Esophagus muscularis mucosa (tissue), 4 donors: ENCODE measurements at regions not wholly inside any gene's neighbourhood (a gene's known extent, or its start where the extent isn't known, plus 50 kb on each side); places are given as distances from the start of the nearest gene placed in this dataset.

ENCODE experiments used
- DNase-seq: peaks from one replicate; pipeline ENCODE4 v3.0.0-alpha.2; 2017; ENCODE audit errors: extremely low spot score
- H3K27ac ChIP-seq, 4 donors: fragments of 200-600 bp; sonication (generic); replicated peaks in 1 of 4; 1 replicate in 3 of 4; 2 replicates in 1 of 4; pipeline ENCODE4 v1.5.1; 2016 to 2019; ENCODE audit warnings: mild to moderate bottlenecking in 1 of 4
- H3K27me3 ChIP-seq, 4 donors: fragments of 200-600 bp; sonication (generic); one replicate each; pipeline versions ENCODE4 v1.5.1 to v1.6.0; 2016 to 2019
- H3K36me3 ChIP-seq, 4 donors: fragments of 200-600 bp; sonication (generic); one replicate each; pipeline ENCODE4 v1.5.1; 2016 to 2019
- H3K4me1 ChIP-seq, 4 donors: fragments of 200-600 bp; sonication (generic); one replicate each; pipeline ENCODE4 v1.5.1; 2016 to 2019
- H3K4me3 ChIP-seq, 4 donors: fragments of 200-600 bp; sonication (generic); 1 replicate in 2 of 4; 2 replicates in 2 of 4; pipeline ENCODE4 v1.5.1; 2016 to 2019; ENCODE audit warnings: mild to moderate bottlenecking in 4 of 4, moderate library complexity in 1 of 4
- H3K9me3 ChIP-seq, 4 donors: fragments of 200-600 bp; sonication (generic); 1 replicate in 3 of 4; 2 replicates in 1 of 4; pipeline ENCODE4 v1.5.1; 2016 to 2019
- CTCF ChIP-seq, 3 experiments: fragments of 200-600 bp in 2 of 3; fragments of 450-650 bp in 1 of 3; sonication (generic) in 2 of 3; IDR thresholded peaks; one replicate each; pipeline ENCODE4 v1.5.1; 2017 to 2019; ENCODE audit warnings: antibody characterized with exemption in 3 of 3, mild to moderate bottlenecking in 2 of 3, moderate library complexity in 1 of 3
- EP300 ChIP-seq: sonication (generic); formaldehyde crosslinking; IDR thresholded peaks from one replicate; pipeline ENCODE4 v1.6.1; 2017; ENCODE audit warnings: antibody characterized with exemption
- POLR2A ChIP-seq: fragments of 450-650 bp; IDR thresholded peaks from one replicate; pipeline ENCODE4 v1.6.1; 2017; ENCODE audit warnings: antibody characterized with exemption, moderate library complexity, mild to moderate bottlenecking, low read depth
- POLR2AphosphoS5 ChIP-seq, 2 donors: sonication (generic); formaldehyde crosslinking; IDR thresholded peaks; one replicate each; pipeline ENCODE4 v1.6.1; 2017; ENCODE audit warnings: antibody characterized with exemption in 2 of 2
- WGBS: methylation state at CpG from one replicate; pipeline ENCODE4 v1.1.5; 2018; 5-methylcytosine and 5-hydroxymethylcytosine counted together
- intact Hi-C: fragments of 100-400 bp; cut with DNase I; formaldehyde crosslinking; loops from one replicate; pipeline ENCODE4 v1.15.1; 2023

GRCh38 chr6:40124924-40125323 is 190.7 kb upstream of the MOCS1 start:
- Histone ChIP-seq H3K36me3 (no peaks in the 10 kb centered on the region), H3K4me3 (no peak overlapping the region), H3K4me1 (no peaks in the 10 kb centered on the region), H3K9me3 (no peaks in the 10 kb centered on the region), H3K27ac (no peak overlapping the region), H3K27me3 (no peaks in the 10 kb centered on the region)
- WGBS, result 78% methylated on average over 4 of the region's 4 CpGs
- DNase-seq, result no peak
- intact Hi-C loops, result no loop called here
- TF ChIP-seq POLR2A (no peak), EP300 (no peak), POLR2AphosphoS5 (IDR thresholded peaks at IDR 0.05) (no peak), CTCF (IDR thresholded peaks at IDR 0.05) (no peak)

DNA sequence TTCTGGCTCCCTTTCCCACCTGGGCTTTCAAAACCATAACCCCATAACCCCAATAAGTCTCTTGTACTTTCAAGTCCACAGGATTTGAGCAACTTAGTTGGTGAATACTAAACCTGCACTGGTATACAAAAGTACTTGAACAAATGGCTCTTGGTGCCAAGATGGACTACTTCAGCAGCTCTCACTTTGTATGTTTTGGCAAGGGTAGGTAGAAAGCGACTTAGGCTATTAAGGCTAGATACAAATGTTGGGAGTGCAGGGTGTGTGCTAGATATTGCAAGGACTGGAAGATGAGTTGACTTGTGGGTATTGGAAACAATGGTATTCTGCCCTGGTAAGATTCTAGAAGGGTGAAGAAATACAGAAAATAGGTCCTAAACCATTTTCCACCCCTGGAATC is 182.6 kb upstream of the MOCS1 start:
- Histone ChIP-seq H3K4me1 (no peaks in the 10 kb centered on the region), H3K4me3 (no peak overlapping the region), H3K9me3 (no peaks in the 10 kb centered on the region), H3K27me3 (no peaks in the 10 kb centered on the region), H3K36me3 (no peaks in the 10 kb centered on the region), H3K27ac (no peak overlapping the region)
- WGBS, result 0% methylated on average over 1 of the region's 1 CpG
- no peak for DNase-seq
- intact Hi-C loops, result no loop called here
- TF ChIP-seq CTCF (IDR thresholded peaks at IDR 0.05) (no peak), POLR2A (no peak), EP300 (no peak), POLR2AphosphoS5 (IDR thresholded peaks at IDR 0.05) (no peak)

DNA sequence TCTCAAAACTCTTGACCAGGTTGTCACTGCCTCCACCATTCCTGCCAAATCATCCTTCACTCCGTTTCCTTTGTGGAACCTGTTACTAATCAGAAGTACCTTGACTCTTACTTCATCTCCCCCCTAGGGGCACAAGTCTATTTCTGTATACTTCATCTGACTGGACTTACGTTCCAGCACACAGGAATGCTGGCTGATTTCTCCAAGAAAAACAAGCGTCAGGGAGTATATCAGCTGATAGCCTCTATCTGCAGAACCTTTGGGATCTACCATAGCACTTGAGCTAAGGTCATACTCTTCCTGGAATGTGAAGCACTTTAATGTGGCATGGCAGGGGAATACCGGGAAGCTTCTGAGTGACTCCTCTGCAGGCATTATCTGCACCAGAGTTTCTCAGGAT is 178.1 kb upstream of the MOCS1 start:
- TF ChIP-seq EP300 (no peak), POLR2A (no peak), CTCF (IDR thresholded peaks at IDR 0.05) (no peak), POLR2AphosphoS5 (IDR thresholded peaks at IDR 0.05) (no peak)
- H3K36me3 ChIP-seq, result no peaks in the 10 kb centered on the region
- no peak overlapping the region for H3K4me3 ChIP-seq
- H3K27ac ChIP-seq, result no peak overlapping the region
- WGBS, result 48% methylated on average over 4 of the region's 4 CpGs
- no peaks in the 10 kb centered on the region for H3K27me3 ChIP-seq
- DNase-seq, result no peak
- no peaks in the 10 kb centered on the region for H3K4me1 ChIP-seq
- intact Hi-C loops, result no loop called here
- peaks cover 0 to 11% (median 7%) of the 10 kb centered on the region in 4 donors for H3K9me3 ChIP-seq

DNA sequence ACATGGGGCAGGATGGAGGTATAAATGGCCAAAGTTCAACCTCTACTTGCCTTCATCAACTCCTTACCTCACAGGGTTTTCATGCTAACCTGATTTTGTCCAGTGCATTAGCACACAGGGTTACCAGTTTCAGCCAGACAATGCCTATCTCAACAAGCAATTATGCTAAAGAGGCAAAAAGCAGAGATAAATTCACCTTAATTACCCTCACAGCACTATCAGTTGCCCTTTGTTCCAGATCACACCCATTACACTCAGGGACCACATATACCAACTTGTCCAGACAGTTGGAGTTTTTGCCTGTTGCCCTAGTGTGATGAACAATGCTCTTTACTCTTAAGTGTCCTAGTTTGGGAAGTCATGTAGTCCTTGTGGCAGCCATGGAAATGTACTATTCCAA is 174.5 kb upstream of the MOCS1 start:
- Histone ChIP-seq H3K36me3 (no peaks in the 10 kb centered on the region), H3K4me3 (no peak overlapping the region), H3K4me1 (no peaks in the 10 kb centered on the region), H3K9me3 (peaks cover 0 to 11% (median 7%) of the 10 kb centered on the region in 4 donors), H3K27me3 (no peaks in the 10 kb centered on the region), H3K27ac (no peak overlapping the region)
- DNase-seq, result no peak
- intact Hi-C loops, result no loop called here
- TF ChIP-seq POLR2AphosphoS5 (IDR thresholded peaks at IDR 0.05), result no peak
- no peak for TF ChIP-seq POLR2A
- no peak for TF ChIP-seq CTCF (IDR thresholded peaks at IDR 0.05)
- TF ChIP-seq EP300, result no peak

GRCh38 chr6:40106840-40107239 is 172.6 kb upstream of the MOCS1 start:
- no peak for DNase-seq
- WGBS, result 78% methylated on average over 2 of the region's 2 CpGs
- no peak overlapping the region for H3K27ac ChIP-seq
- H3K9me3 ChIP-seq, result peaks cover 0 to 11% (median 7%) of the 10 kb centered on the region in 4 donors
- no peaks in the 10 kb centered on the region for H3K4me1 ChIP-seq
- intact Hi-C loops, result no loop called here
- no peaks in the 10 kb centered on the region for H3K36me3 ChIP-seq
- no peak for TF ChIP-seq POLR2AphosphoS5 (IDR thresholded peaks at IDR 0.05)
- no peak for TF ChIP-seq POLR2A
- no peak for TF ChIP-seq EP300
- no peak for TF ChIP-seq CTCF (IDR thresholded peaks at IDR 0.05)
- H3K4me3 ChIP-seq, result no peak overlapping the region
- H3K27me3 ChIP-seq, result no peaks in the 10 kb centered on the region
